Activated CD4-positive, alpha-beta T cell treated with anti-CD3 and anti-CD28 coated beads, Interleukin-10, Interleukin-2, amounts not matched to agents 100 ng/mL and 50 ng/mL, durations not matched to agents 16 hours and 8 hours (primary cell): ENCODE measurements at regions not wholly inside any gene's neighbourhood (a gene's known extent, or its start where the extent isn't known, plus 50 kb on each side); places are given as distances from the start of the nearest gene placed in this dataset.

Source experiments
- DNase-seq: peaks from one replicate; pipeline ENCODE4 v3.0.0-alpha.2; 2020

- no peak for DNase-seq
These were observed 250.8 kb upstream of the THBS1 start for GRCh38 chr15:39330061-39330460.

- DNase-seq = no peak
These were observed 249.3 kb upstream of the THBS1 start for GRCh38 chr15:39331584-39331983.

GRCh38 chr15:39332846-39333245 lies 248.0 kb upstream of the THBS1 start:
- DNase-seq = no peak

GRCh38 chr15:39333393-39333792 lies 247.5 kb upstream of the THBS1 start:
- DNase-seq = no peak

- no peak for DNase-seq
These were observed 247.0 kb upstream of the THBS1 start for GRCh38 chr15:39333896-39334295.

- no peak for DNase-seq
These were observed 244.0 kb upstream of the THBS1 start for GRCh38 chr15:39336926-39337325.

- no peak for DNase-seq
These were observed 242.6 kb upstream of the THBS1 start for GRCh38 chr15:39338251-39338650.

GRCh38 chr15:39340903-39341645 lies 239.8 kb upstream of the THBS1 start:
- DNase-seq = no peak

- DNase-seq = no peak
These were observed 236.2 kb upstream of the THBS1 start for GRCh38 chr15:39344662-39345141.

GRCh38 chr15:39345176-39345575 lies 235.7 kb upstream of the THBS1 start:
- DNase-seq = no peak

- DNase-seq = no peak
These were observed 233.4 kb upstream of the THBS1 start for GRCh38 chr15:39347453-39347852.

GRCh38 chr15:39350785-39351184 lies 230.1 kb upstream of the THBS1 start:
- DNase-seq = no peak

- DNase-seq = no peak
These were observed 226.7 kb upstream of the THBS1 start for GRCh38 chr15:39354189-39354588.

- no peak for DNase-seq
These were observed 223.2 kb upstream of the THBS1 start for GRCh38 chr15:39357480-39358268.

- DNase-seq = no peak
These were observed 222.3 kb upstream of the THBS1 start for GRCh38 chr15:39358441-39359041.

- DNase-seq = no peak
These were observed 221.1 kb upstream of the THBS1 start for GRCh38 chr15:39359771-39360170.

- DNase-seq = no peak
These were observed 220.4 kb upstream of the THBS1 start for GRCh38 chr15:39360452-39360851.

- DNase-seq = no peak
These were observed 219.4 kb upstream of the THBS1 start for GRCh38 chr15:39361497-39361896.

GRCh38 chr15:39362821-39363561 lies 217.9 kb upstream of the THBS1 start:
- no peak for DNase-seq

- DNase-seq = no peak
These were observed 216.9 kb upstream of the THBS1 start for GRCh38 chr15:39363761-39364586.

- no peak for DNase-seq
These were observed 216.2 kb upstream of the THBS1 start for GRCh38 chr15:39364721-39365120.

- no peak for DNase-seq
These were observed 215.7 kb upstream of the THBS1 start for GRCh38 chr15:39365161-39365560.
